GM12878 (cell line): ENCODE measurements at regions not wholly inside any gene's neighbourhood (a gene's known extent, or its start where the extent isn't known, plus 50 kb on each side); places are given as distances from the start of the nearest gene placed in this dataset.

Experiments
- CEBPB ChIP-seq, 2 experiments: fragments of 150-350 bp in 1 of 2; IDR thresholded peaks; 2 replicates each; pipeline ENCODE4 v1.6.1; 2012 to 2014; ENCODE audit warnings: low read depth in 2 of 2, low read length in 2 of 2, borderline replicate concordance in 1 of 2, inconsistent platforms in 1 of 2
- CREM ChIP-seq: IDR thresholded peaks from 2 replicates; pipeline ENCODE4 v1.6.1; 2014; ENCODE audit warnings: antibody characterized with exemption, low read depth
- CTCF ChIP-seq, 3 experiments: IDR thresholded peaks in 2 of 3; conservative IDR thresholded peaks in 1 of 3; 2 replicates each; pipeline ENCODE4 v1.5.1; 2011; ENCODE audit warnings: low read depth in 3 of 3, low read length in 3 of 3, mild to moderate bottlenecking in 3 of 3, control low read depth in 2 of 3, moderate library complexity in 2 of 3, inconsistent platforms in 1 of 3, mixed read lengths in 1 of 3; ENCODE audit not compliant: control insufficient read depth in 2 of 3, insufficient read depth in 1 of 3; ENCODE audit errors: extremely low read depth in 1 of 3
- EP300 ChIP-seq, 2 experiments: fragments of 150-350 bp in 1 of 2; IDR thresholded peaks; 2 replicates each; pipeline ENCODE4 v1.6.1; 2011 to 2012; ENCODE audit warnings: low read depth in 2 of 2, low read length in 2 of 2, borderline replicate concordance in 1 of 2, improper control_type of control experiment in 1 of 2, inconsistent platforms in 1 of 2; ENCODE audit not compliant: control insufficient read depth in 1 of 2
- EZH2 ChIP-seq: IDR thresholded peaks from 2 replicates; pipeline ENCODE4 v1.6.1; 2012; ENCODE audit warnings: low read depth, mild to moderate bottlenecking, control low read depth, inconsistent platforms, low read length, borderline replicate concordance; ENCODE audit not compliant: control insufficient read depth
- RAD21 ChIP-seq: IDR thresholded peaks from 2 replicates; pipeline ENCODE4 v1.6.1; 2011; ENCODE audit warnings: mild to moderate bottlenecking, low read depth, low read length, moderate library complexity; ENCODE audit not compliant: insufficient read depth
- REST ChIP-seq: IDR thresholded peaks from 2 replicates; pipeline ENCODE4 v1.6.1; 2012; ENCODE audit warnings: mild to moderate bottlenecking, low read depth, low read length
- TAF1 ChIP-seq: IDR thresholded peaks from 2 replicates; pipeline ENCODE4 v1.6.1; 2011; ENCODE audit warnings: mild to moderate bottlenecking, low read depth, low read length, borderline replicate concordance
- YBX1 ChIP-seq: fragments of 450-650 bp; IDR thresholded peaks from 2 replicates; pipeline ENCODE4 v1.6.1; 2016; ENCODE audit warnings: antibody characterized with exemption

GRCh38 chr2:65501074-65501473, 68.7 kb upstream of the SPRED2 start:
- no peak for TF ChIP-seq EZH2
- no peak for TF ChIP-seq EP300 (IDR thresholded peaks at IDR 0.05; ENCODE audit: borderline replicate concordance in 1 of 2, control insufficient read depth in 1 of 2, low read depth in 2 of 2, low read length in 2 of 2)
- no peak for TF ChIP-seq YBX1
- TF ChIP-seq CTCF (IDR thresholded peaks at IDR 0.05 in 2 of 3, conservative IDR thresholded peaks at IDR 0.05 in 1 of 3; ENCODE audit: control insufficient read depth in 2 of 3, extremely low read depth in 1 of 3, insufficient read depth in 1 of 3, low read depth in 3 of 3, low read length in 3 of 3), result no peak
- TF ChIP-seq CEBPB (IDR thresholded peaks at IDR 0.05; ENCODE audit: borderline replicate concordance in 1 of 2, low read depth in 2 of 2, low read length in 2 of 2), result no peak
- TF ChIP-seq RAD21, result no peak
- TF ChIP-seq TAF1, result no peak
- TF ChIP-seq CREM, result no peak; the same call in 1 of the 2 replicates
- no peak for TF ChIP-seq REST
